NCI-H1930 (cell line): ENCODE measurements at regions not wholly inside any gene's neighbourhood (a gene's known extent, or its start where the extent isn't known, plus 50 kb on each side); places are given as distances from the start of the nearest gene placed in this dataset.
"Not testable (repeated sequence)": the region's sequence is repeated elsewhere in the genome, so short reads cannot be mapped to it uniquely, and the experiment has no call there.

Experiments used
- DNase-seq, 2 experiments: peaks; one replicate each; lab custom pipeline; 2025; lab: John Stamatoyannopoulos, UW

DNA sequence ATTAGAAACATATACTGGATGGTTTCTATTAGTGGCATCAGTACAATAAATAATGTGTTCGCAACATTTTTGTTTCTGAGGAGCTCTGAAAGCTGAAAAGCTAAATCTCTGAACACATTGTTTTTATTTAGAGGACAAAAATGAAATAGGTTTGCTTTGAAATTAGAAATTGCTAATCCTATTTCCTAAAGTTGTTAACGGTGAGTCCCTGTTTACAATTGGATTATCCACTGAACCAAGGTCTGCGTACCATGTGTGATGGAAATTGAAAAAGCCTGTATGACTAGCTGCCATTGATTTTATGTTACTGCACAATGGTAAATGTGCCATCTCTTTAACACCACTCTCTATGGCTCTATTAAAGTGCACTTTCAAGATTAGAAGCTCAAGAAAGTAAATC lies 297.7 kb upstream of the NUDT12 start:
- DNase-seq, result no peak

DNA sequence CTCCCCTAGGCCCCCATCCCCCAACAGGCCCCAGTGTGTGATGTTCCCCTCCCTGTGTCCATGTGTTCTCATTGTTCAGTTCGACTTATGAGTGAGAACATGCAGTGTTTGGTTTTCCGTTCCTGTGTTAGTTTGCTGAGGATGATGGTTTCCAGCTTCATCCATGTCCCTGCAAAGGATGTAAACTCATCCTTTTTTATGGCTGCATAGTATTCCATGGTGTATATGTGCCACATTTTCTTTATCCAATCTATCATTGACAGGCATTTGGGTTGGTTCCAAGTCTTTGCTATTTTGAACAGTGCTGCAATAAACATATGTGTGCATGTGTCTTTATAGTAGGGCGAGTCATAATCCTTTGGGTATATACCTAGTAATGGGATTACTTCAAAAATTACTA lies 295.8 kb upstream of the NUDT12 start:
- DNase-seq, result not testable (repeated sequence)

DNA sequence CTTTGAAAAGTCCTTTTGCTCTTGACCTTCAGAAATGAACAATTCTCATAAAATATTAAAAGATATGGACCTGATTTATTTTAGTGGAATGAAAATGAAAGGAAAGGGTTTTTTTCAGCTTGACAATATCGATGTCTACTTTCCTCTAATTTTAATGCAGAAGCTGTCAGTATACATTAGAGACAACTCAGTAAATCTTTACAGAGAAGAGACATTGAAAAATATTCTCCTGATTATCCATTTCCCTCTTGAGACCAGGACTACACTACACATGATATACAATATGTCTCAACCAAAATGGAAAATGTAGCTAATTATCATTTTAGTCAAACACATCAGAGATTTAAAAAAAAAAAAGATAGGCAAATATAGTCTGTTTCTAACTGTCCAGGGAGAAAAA lies 288.5 kb upstream of the NUDT12 start:
- no peak for DNase-seq

DNA sequence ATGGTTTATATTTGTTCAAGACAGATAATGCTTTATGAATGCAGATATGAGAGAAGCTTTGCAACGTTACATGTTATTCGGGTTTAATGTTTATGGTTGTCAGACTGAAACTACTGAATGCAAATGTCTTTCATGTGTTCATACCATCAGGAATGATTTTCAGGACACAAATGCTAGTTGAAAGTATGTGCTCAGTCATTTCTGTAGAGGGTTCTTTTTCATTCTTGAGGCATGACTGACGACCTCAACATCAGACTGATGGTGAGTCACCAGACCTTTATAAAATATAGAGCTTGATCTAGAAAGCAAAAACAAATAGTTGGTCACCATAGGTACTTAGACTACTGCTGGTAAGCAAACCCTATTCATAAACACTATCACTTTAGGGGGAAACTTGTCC lies 287.3 kb upstream of the NUDT12 start:
- DNase-seq, result no peak

DNA sequence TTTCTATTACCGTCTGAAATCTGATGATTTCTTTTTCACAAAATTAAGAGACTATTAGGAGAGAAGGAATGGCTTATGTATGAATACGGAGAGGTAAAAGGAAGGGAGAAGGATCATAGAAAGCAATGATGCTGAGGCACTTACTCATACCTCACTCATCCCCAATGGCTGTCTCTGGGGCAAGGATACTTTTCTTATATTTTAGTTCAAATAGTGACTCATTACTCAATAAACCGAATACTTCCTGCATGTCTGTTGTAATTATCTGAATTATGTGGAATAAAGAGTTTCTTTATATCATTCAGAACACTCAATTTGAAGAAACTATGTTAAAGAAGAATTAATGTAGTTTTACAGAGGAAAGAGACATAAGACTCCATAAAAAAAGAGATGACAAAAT lies 284.5 kb upstream of the NUDT12 start:
- no peak for DNase-seq

DNA sequence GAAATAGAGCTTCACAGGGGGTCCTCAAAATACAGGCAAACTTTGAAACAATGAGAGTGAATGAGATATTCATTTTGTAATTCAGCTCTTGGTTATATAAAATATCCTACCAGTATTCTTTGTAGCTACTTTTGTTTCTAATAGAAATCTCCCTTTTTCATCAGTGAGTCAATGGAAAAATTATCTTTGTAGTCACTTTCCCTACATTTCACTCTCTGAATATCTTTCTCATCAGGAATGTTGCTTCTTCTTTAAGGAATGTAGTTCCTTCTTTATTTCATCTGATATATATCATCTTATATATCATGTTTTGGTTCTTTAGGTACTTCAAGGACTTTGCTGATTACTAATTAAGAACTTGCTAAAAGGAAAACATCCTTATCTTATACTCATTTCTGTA lies 280.3 kb upstream of the NUDT12 start:
- no peak for DNase-seq

DNA sequence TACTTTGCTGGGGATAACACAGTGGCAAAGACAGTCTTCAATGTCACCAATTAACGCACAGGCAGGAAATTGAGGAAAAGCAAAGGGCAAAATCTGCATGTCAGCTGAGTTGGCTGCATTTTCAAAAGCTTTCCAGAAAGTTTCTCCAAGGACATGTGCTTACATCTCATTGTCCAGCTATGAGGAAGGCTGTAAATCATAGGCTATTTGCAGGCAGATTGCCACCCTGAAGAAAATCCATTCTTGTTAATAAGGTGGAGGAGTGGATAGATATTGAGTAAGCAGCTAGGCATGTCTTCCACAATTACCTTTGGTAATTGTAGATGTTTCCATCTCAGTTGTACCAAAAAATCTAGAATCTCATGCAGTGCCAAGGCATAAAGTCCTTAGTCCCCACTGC lies 278.0 kb upstream of the NUDT12 start:
- no peak for DNase-seq

DNA sequence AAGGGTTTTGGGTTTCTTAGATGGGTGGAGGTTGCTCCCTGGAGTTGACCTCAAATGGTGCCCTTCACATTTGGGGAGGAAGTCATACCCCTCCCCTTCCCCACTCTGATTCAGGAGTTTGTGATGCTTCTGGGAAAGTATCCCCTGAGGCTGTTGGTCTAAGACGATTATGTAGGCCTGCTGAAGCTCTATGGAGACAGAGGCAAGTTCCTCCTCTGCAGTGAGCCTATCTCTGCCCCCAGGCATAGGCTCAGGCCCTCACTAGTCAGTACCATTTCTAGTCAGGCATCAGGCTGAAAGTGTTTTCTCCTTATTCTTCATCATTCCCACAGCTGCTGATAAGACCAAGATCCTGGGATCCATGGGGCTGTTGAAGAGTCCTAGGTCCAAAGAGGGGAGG lies 271.6 kb upstream of the NUDT12 start:
- no peak for DNase-seq

DNA sequence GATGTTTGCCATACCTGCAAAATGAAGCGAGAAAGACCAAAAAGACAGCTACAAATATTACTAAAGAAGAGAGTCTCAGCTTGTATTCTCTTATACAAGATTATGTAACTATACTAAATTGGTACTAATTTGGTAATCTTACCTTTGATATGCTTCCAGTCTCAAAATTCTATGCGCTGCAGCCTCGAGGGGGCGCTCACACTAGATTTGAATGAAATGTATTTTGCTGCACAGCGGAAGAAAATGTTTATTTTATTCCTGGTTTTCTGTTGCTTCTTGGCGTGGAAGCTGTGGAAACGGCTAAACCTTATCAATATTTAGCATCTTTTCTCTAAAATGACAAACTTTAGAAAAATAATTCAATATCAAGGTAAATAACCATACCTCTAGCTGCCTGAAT lies 267.0 kb upstream of the NUDT12 start:
- no peak for DNase-seq

DNA sequence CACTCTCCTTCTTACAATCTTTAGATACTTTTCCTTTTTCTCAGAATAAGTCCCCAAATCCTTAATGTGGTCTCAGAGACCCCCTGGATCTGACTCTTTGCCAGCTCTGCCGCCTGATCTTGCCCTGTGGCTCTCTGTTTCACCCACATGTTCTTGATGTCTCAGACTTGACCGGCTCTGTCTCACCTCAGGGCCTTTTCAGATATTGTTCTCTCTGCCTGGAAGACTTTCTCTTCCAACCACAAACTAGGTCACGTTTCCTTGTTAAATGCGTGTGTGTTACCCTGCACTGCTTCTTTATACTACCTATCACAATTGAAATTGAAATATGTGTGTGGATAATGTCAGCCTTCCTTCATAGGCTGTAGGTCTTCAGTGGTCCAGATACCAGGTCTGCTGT lies 265.4 kb upstream of the NUDT12 start:
- no peak for DNase-seq

DNA sequence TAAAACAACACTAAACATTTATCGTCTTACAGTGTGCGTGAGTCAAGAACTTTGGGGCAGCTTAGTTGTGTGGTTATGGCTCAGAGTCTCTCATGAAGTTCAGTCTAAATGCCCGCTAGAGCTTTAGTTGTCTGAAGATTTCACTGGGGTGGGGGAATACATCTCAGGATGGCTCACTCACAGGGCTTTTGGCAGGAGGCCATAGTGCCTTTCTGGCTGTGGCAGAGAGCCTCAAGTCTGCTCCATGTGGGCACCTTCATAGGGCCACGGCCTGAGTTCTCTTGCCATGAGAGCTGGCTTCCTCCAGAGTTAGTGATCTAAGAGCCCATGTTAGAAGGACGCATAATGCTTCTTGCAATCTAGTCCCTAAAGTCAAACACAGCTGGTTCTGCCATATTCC lies 258.8 kb upstream of the NUDT12 start:
- DNase-seq, result no peak

DNA sequence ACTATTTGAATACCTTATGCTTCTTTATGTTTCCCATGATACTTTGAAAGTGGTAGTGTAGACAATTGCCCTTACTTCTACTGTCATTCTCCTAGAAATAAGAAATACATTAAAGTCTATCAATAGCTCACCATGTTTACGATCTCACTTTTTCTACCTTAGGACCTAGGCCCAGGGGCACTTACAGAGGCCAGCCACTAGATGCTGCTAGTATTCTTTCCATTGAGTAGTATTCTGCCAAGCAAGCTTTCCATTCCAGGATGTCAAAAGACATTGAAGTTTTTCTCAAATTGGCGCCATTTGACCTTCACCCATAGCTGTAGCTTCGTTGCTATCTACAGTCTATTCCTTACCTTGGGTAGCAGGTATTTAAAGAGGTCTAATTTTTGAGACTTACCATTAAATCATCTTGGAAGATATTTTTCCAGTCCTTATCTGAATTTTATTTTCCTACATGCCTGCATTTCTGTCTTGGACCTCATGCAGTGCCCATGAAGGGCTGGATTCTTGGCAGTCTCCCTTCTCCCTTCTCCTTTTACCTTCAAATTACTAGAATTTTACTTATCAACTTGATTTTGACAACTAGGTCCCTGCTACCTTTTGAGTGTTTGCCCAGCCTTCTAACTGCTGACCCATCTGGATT lies 246.0 kb upstream of the NUDT12 start:
- DNase-seq, result no peak

DNA sequence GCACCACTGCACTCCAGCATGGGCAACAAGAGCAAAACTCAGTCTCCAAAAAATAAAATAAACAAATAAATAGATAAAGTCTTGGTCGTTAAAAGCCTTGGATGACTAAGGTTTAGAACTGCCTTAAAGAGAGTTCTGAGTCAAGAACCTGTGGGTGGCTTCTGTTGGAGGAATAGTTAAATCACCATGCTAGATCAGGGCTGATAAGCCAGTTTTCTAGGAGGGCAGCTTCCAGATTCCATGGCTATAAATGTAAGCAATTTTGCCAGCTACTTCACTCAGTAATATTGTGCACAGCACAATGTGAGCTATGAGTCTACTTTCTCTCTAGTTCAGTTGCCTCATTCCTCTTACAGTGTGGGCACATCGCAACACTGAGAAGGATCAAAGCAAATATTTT lies 242.1 kb upstream of the NUDT12 start:
- no peak for DNase-seq

DNA sequence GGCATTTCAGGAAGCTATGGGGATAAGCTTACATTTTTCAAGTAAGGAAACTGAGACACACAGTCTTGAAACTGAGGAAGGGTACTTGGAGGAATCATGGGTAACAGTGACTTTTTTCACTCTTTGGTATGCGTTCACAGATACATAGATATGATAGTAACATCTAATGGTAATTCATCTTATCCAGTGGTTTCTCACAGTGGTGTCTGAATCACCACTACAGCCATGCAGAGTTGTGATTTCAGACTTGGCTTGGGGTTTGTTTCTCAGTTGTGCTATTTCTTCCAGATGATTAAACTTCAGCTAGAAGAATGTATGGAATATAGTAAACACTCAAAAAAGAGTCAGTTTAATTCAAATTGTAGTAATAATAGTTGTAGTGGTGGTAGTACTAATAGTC lies 239.1 kb upstream of the NUDT12 start:
- no peak for DNase-seq

DNA sequence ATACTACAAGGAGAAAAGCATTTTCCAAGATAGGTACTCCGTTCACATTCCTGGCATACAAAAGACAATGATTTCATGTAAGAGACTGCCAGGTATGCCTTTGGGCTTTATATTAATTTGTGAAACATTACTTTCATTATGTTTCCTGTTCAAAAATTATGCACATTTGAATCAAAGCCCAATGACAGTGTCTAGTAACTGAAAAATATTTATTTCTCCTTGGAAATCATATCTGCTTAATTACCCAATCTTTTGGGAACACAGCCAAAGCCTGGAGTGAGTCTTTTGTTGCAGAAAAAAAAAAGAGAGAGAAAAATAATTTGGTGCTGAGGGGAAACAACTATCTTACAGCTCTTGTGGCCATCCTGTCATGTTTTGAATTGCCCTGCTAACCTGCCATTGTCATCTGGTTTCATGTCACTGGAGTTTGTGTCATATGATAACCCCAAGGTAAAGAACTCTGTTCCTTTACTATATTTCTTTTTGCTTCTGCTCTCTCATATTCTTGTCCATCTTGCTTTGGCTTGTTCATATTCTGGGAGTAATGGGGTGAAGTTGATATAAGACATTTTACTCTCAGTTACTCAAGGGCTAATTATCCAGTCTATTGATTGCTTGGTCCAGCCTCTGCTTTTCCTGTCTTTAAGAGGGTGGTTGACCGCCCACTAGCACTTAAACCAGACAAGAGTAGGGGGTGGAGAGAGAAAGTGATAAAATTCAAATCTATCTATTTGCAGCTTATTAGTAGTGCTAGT lies 238.3 kb upstream of the NUDT12 start:
- no peak for DNase-seq

DNA sequence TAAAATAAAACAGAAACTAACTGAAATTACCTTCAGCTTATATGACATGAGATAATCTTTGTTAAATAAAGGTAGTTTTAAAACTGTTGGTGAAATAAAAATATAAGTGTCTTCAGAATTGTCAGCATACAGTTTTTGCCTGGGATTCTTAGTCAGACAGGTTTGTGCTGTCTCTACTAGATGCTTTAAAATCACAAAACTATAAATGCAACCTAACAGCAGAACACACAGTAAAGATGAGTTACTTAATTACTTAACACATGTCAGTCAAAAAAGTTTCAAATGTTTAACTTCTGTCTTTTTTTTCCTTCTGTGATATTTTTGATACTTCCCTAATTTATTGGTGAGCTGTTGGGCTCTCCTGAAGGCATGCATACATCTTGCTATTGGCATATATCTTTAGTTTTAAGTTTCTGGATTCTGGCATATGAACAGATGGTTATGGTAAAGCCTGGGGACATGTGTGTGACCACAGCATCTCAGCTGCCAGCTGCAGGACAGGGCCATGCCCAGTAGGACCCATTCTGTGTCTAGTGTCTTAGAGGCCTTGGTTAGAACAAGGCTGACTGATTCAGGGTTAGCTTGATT lies 231.1 kb upstream of the NUDT12 start:
- DNase-seq, result no peak

DNA sequence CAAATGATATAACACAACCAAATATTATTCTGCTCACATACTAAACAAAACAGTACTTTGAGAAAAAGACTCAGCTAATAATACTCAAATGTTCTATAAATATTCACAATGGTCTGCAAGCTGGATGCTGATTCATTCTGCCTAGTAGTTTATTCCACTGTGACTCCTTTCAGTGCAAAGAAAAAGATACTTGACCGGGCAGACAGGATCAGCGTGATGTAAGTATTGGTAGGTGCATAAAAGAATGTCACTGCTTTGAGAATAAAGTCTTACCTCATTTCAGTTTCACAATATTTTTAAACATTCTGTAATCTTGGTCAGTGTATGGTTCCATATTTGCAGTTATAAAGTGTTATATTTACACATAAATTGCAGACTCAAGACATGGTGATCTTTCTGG lies 223.0 kb upstream of the NUDT12 start:
- no peak for DNase-seq

DNA sequence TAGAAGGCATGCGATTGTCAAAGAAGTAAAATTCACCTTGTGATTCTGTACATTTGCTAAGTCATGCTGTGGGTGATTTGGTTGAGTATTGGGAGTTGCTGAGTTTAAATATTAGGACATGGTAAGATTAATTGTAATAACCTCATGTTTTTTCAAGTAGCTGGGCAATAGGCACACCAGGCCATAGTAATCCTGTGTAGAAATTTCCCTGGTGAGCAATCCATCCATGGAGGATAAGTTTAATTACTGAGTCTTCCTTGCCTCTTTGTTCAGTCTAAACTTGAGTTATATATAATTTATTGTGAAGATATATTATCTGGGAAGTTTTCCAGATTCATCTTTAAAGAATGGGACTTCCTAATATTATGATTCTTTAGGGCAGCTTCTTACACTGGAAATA lies 221.1 kb upstream of the NUDT12 start:
- no peak for DNase-seq

DNA sequence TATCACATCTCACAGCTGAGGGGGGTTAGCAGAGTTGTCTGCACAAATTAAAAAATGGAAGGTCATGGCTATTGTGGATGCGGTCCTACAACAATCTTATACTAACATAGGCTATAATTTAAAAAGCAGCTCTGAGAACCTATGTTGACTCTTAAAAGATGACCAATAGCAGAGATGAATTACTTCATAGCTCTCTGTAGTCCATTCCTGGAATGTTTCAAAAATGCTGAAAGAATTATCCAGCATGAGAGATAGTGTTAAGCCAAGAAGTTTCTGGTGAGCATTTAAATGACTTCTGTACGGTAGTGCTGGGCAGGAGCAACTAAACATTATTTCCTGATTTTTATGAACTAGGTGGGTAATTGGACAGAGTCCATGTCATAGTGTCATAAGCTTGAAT lies 218.2 kb upstream of the NUDT12 start:
- DNase-seq, result no peak

DNA sequence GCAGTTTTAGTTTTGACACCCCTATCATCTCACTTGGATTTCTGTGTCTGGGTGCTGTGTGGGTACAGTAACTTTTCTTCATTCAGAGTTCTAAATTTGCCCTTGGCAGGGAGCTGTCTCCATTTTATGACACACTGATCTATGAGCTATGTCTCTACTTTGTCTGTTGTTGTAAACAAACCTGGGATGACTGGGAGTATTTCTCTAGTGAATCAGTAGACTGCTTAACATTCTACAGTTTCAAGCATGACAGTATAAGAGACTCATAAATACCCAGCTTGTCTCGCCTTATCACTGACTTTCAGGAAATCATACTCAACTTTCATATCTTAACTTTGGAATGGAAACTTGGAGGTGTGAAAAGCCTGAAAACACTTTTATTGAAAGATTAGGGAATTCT lies 212.1 kb upstream of the NUDT12 start:
- no peak for DNase-seq

DNA sequence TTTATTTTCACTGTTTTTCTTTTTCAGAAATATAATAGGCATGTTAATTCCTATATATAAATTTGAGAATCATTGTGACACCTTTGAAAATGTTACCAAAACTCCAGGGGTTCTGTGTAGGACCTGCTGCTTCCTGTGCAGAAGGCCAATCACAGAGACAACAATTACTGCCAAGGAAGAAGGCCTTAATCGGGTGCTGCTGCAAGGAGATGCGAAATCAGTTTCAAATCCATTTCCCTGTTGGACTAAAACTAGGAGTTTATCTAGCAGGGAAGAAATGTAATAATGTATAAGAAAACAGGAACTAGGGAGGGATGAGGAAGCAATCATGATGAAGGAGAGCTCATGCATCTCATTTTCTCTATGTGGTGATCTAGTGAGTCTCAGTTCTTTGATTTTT lies 209.7 kb upstream of the NUDT12 start:
- no peak for DNase-seq

DNA sequence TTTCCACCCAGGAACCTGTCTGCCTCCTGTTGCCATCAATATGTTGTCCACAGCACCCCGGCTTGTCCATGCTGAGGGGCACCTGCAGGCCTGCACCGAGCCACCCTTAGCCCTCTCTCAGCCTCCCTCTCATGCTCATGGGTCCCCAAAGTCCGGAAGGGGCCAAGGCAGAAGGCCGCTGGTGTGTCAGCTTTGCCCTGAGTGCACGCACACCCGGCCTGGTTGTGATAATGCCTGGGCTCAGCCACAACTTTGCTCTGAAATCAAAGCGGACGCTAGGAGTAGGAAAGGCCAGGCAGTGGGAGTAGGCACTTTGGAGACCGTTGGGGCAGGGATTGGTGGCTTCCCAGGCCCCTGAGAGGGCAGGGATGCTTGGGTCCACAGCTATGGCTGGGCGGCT lies 201.8 kb upstream of the NUDT12 start:
- DNase-seq, result no peak

DNA sequence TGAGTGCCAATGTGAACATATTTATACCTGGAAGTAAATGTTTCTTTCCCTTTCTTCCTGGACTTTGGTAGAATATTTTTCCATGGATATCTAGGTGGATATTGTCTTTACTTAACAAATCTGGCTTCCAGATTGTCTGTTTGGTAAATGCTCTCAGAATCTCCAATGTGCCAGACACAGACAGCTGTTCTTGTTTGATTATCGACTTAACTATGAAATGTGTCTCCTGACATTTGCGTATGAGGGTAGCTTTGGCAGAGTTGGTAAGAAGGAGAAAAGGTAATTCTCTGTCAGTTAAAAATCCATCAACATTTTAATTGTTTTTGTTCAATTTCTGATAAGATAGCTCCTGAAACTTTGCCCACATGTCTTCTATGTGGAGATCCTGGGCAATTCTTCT lies 196.4 kb upstream of the NUDT12 start:
- no peak for DNase-seq

DNA sequence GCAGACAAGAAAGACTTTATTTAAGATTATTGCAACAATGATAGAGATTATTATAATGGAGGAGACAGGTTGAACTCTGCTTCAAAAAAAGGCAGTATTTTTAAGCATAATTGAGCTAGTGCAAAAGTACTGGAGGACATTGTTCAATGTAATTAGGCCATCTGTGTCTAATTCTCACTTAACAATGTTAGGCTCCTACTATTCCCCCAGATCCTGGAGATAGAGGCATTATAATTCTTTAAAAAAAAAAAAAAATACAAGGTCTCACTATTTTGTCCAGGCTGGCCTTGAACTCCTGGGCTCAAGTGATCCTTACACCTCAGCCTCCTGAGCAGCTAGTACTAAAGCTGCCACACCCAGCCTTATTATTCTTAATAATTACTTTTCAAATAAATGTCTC lies 193.4 kb upstream of the NUDT12 start:
- no peak for DNase-seq
